ENCODE measurements at regions not wholly inside any gene's neighbourhood (a gene's known extent, or its start where the extent isn't known, plus 50 kb on each side); places are given as distances from the start of the nearest gene placed in this dataset.

DNA sequence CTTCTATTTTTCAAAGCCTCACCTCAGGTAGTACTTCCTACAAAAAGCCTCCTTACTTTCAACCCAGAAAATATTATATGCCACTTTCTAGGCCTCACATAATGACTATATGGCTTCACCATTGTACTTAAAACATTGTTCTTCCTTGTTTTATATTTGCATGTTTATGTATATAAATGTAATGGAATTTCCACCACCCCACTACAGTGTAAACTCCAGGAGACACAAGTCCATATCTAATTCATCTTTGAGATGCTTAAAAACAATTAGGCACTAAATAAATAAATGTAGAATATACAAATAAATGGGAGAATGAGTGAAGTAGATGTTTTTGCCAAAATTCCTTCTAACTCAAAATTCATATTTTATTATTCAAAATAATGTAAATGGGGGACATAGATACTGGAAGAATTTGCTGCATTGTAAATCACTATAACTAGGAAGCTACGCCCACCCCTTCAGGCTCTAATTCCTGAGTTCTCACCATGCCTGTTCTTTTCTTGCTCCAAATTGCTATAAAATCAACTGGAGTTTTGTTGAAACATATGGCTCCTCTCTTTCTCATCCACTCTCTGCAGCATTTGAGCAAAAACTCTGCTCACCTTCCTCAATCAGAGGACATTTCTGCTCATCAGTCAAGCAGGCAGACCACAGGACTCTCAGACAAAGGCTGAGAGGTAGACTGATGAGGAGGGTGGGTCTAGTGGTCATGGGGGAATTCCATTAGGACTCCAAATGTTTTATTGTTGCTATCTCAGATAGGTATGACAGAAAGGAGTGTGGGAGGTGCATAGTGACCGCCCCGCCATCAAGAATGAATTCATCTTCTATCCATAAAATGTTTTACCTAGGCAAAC, 243.0 kb downstream of the HNMT start:
- no peak for TF ChIP-seq CTCF (conservative IDR thresholded peaks at IDR 0.05; ENCODE audit: low read depth, low read length)
- TF ChIP-seq EZH2 (IDR thresholded peaks at IDR 0.05; ENCODE audit: borderline replicate concordance, low read depth, low read length, poor library complexity, severe bottlenecking), result no peak
